Nephron (organoid): ENCODE measurements at regions not wholly inside any gene's neighbourhood (a gene's known extent, or its start where the extent isn't known, plus 50 kb on each side); places are given as distances from the start of the nearest gene placed in this dataset.

Experiments used
- H3K27ac Mint-ChIP-seq, 3 experiments: 2 replicates each; pipeline ENCODE4 v1.8.0; 2020; ENCODE audit warnings: mixed read lengths in 3 of 3, mild to moderate bottlenecking in 2 of 3, moderate library complexity in 1 of 3
- H3K27me3 Mint-ChIP-seq: 2 replicates; pipeline ENCODE4 v1.8.0; 2021; ENCODE audit warnings: low read depth, mild to moderate bottlenecking, moderate library complexity, mixed read lengths
- H3K36me3 Mint-ChIP-seq: 2 replicates; pipeline ENCODE4 v1.8.0; 2020; ENCODE audit warnings: low read depth, mixed read lengths
- H3K4me1 Mint-ChIP-seq: 2 replicates; pipeline ENCODE4 v1.8.0; 2020; ENCODE audit warnings: mixed read lengths
- H3K4me3 Mint-ChIP-seq, 3 experiments: 2 replicates each; pipeline ENCODE4 v1.8.0; 2020; ENCODE audit warnings: mild to moderate bottlenecking in 3 of 3, mixed read lengths in 3 of 3, moderate library complexity in 2 of 3
- H3K9me3 Mint-ChIP-seq: 2 replicates; pipeline ENCODE4 v1.8.0; 2020; ENCODE audit warnings: mixed read lengths
- TF ChIP-seq, protein P1 (sequence below), 3 experiments: fragments of 200-600 bp; sonication (generic); IDR thresholded peaks; one replicate each; pipeline ENCODE4 v1.5.0; 2021; ENCODE audit warnings: antibody characterized with exemption in 3 of 3; ENCODE audit not compliant: unreplicated experiment in 3 of 3

DNA sequence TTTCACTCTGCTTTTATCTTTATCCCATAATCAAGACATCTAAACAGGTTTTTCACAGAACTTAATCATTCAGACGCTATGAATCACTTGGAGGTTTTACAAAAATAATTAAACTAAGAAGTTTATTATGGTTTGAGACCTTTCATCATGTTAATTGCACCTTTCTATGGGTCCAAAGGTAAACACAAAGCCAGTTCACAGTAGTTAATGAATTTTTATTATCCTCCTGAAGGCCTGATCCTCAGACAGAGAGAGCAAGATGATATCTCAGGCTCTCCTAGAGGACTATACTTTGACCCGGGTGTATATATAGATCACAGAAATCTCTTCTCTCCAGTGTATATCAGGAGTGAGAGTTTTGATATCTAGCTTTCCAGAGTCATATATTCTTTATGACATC, 1044.3 kb upstream of the RAG2 start:
- no peaks in the 10 kb centered on the region for H3K36me3 Mint-ChIP-seq
- TF ChIP-seq, protein P1, sequence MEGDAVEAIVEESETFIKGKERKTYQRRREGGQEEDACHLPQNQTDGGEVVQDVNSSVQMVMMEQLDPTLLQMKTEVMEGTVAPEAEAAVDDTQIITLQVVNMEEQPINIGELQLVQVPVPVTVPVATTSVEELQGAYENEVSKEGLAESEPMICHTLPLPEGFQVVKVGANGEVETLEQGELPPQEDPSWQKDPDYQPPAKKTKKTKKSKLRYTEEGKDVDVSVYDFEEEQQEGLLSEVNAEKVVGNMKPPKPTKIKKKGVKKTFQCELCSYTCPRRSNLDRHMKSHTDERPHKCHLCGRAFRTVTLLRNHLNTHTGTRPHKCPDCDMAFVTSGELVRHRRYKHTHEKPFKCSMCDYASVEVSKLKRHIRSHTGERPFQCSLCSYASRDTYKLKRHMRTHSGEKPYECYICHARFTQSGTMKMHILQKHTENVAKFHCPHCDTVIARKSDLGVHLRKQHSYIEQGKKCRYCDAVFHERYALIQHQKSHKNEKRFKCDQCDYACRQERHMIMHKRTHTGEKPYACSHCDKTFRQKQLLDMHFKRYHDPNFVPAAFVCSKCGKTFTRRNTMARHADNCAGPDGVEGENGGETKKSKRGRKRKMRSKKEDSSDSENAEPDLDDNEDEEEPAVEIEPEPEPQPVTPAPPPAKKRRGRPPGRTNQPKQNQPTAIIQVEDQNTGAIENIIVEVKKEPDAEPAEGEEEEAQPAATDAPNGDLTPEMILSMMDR (IDR thresholded peaks at IDR 0.05; ENCODE audit: unreplicated experiment in 3 of 3), result no peak

DNA sequence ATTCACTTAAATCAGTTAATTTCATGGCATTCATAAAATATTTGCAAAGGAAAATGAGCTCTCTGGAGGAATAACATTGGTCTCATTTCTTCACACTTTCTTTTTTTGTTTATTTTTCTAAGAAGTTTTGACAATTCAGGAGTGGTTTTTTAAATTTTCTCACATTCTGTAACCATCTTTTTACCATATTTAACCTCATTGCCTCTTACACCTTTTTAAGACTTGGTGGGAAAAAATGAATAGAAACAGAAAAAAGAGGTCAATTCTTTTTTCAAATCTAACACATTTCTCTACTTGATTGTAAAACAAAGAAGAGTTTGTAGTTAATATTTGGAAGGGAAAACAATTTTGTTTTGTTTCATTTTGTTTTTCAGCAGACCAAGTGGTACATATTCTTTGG, 1034.7 kb upstream of the RAG2 start:
- Mint-ChIP-seq H3K36me3 (no peaks in the 10 kb centered on the region), H3K9me3 (peaks cover 9% of the 10 kb centered on the region), H3K27me3 (no peaks in the 10 kb centered on the region), H3K4me1 (no peaks in the 10 kb centered on the region), H3K4me3 (no peak overlapping the region), H3K27ac (no peak overlapping the region)
- TF ChIP-seq, protein P1 (IDR thresholded peaks at IDR 0.05; ENCODE audit: unreplicated experiment in 3 of 3), result no peak

More for the DNA sequence above, 1044.3 kb upstream of the RAG2 start:
- H3K27me3 Mint-ChIP-seq, result no peaks in the 10 kb centered on the region
- peaks cover 3% of the 10 kb centered on the region for H3K9me3 Mint-ChIP-seq
- no peak overlapping the region for H3K27ac Mint-ChIP-seq
- no peak overlapping the region for H3K4me3 Mint-ChIP-seq
- no peaks in the 10 kb centered on the region for H3K4me1 Mint-ChIP-seq

DNA sequence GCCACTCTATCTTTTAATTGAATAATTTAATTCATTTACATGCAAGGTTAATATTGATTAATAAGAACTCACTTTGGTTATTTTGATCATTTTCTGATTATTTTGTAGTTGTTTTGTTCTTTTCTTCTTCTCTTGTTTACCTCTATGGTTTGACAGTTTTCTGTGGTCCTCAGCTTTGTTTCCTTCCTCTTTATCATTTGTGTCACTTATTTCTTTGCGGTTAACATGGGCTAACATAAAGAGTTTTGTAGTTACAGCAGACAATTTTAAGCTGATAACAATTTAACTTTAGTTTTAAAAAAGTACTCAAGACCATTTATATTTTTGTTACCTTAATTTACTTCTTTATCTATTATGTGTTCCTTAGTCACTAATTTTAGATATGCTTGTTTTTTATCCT, 1032.8 kb upstream of the RAG2 start:
- H3K9me3 Mint-ChIP-seq, result peaks cover 9% of the 10 kb centered on the region
- no peaks in the 10 kb centered on the region for H3K27me3 Mint-ChIP-seq
- no peak overlapping the region for H3K27ac Mint-ChIP-seq
- no peaks in the 10 kb centered on the region for H3K36me3 Mint-ChIP-seq
- no peaks in the 10 kb centered on the region for H3K4me1 Mint-ChIP-seq
- TF ChIP-seq, protein P1 (IDR thresholded peaks at IDR 0.05; ENCODE audit: unreplicated experiment in 3 of 3), result no peak
- no peak overlapping the region for H3K4me3 Mint-ChIP-seq

DNA sequence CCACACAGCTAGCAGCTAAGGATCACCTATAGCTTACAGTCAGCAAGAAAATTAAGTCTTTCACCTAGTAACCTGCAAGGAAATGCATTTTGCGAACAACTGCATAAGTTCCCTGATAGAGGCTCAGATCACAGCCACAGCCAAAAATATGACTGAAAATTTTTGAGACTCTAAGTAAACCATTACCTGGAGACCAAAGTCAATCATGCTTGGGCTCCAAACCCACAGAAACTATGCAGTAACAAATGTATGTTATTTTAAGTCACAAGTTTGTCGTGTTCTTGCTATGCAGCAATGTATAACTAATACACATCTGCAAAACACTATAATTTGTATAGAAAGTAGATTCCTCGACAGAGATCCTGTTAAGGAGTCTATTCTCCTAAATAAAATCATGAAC, 1025.7 kb upstream of the RAG2 start:
- H3K36me3 Mint-ChIP-seq, result no peaks in the 10 kb centered on the region
- peaks cover 3% of the 10 kb centered on the region for H3K9me3 Mint-ChIP-seq
- no peak overlapping the region for H3K4me3 Mint-ChIP-seq
- H3K4me1 Mint-ChIP-seq, result peaks cover 12% of the 10 kb centered on the region
- no peaks in the 10 kb centered on the region for H3K27me3 Mint-ChIP-seq
- peak overlapping the region in 1 of 3 experiments; percentile 44 for H3K27ac Mint-ChIP-seq
- TF ChIP-seq, protein P1 (IDR thresholded peaks at IDR 0.05; ENCODE audit: unreplicated experiment in 3 of 3), result no peak

DNA sequence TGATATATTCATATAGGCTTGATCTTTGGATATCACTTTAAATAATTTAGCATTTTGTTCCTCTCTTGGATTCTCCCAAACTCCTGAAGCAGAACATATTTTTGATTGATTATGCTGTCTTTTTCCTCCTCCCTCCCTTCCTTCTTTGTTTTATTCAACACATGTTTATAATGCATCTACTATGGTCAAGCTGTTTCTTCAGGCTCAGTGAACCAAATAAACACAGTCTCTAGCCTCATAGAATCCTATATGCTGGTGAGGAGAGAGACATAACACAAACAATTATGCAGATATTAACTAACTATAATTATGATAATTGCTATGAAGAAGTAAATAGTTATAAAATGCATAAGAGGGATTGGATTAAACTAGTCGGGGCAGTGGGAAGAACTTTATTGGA, 1023.6 kb upstream of the RAG2 start:
- Mint-ChIP-seq H3K4me1 (peaks cover 12% of the 10 kb centered on the region), H3K27me3 (no peaks in the 10 kb centered on the region), H3K36me3 (no peaks in the 10 kb centered on the region), H3K27ac (peak overlapping the region; percentile 23 to 38 (median 28)), H3K9me3 (peaks cover 11% of the 10 kb centered on the region), H3K4me3 (no peak overlapping the region)
- TF ChIP-seq, protein P1 (IDR thresholded peaks at IDR 0.05; ENCODE audit: unreplicated experiment in 3 of 3), result no peak

DNA sequence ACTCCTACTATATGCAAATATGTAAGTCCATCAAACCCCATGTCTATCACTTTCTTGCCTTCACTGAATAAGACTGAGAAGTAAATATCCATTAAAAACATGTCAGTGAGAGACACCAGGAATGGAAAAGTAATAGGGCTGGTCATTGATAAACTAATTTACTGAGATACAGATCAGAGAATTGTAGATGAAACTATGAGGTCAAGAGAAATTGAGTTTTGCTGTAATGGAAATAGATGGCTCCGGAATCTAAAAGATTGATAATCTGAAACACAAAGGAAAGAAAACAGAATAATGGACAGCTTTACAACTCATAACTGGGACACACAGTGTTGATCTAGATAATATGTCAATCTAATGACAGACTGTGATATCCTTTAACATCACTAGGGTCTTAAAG, 1018.3 kb upstream of the RAG2 start:
- H3K4me1 Mint-ChIP-seq, result no peaks in the 10 kb centered on the region
- no peaks in the 10 kb centered on the region for H3K27me3 Mint-ChIP-seq
- no peak overlapping the region for H3K4me3 Mint-ChIP-seq
- no peaks in the 10 kb centered on the region for H3K36me3 Mint-ChIP-seq
- no peak overlapping the region for H3K27ac Mint-ChIP-seq
- H3K9me3 Mint-ChIP-seq, result peaks cover 11% of the 10 kb centered on the region
- TF ChIP-seq, protein P1 (IDR thresholded peaks at IDR 0.05; ENCODE audit: unreplicated experiment in 3 of 3), result no peak
